Peyer's patch (tissue), 4 donors: ENCODE measurements at regions not wholly inside any gene's neighbourhood (a gene's known extent, or its start where the extent isn't known, plus 50 kb on each side); places are given as distances from the start of the nearest gene placed in this dataset.

ENCODE experiments used
- CTCF ChIP-seq, 6 experiments: fragments of 450-650 bp in 4 of 6; fragments of 200-600 bp in 2 of 6; sonication (generic) in 1 of 6; IDR thresholded peaks; one replicate each; pipeline ENCODE4 v1.5.1; 2017 to 2019; ENCODE audit warnings: antibody characterized with exemption in 6 of 6, mild to moderate bottlenecking in 3 of 6, moderate library complexity in 1 of 6
- POLR2A ChIP-seq, 2 donors: fragments of 450-650 bp; IDR thresholded peaks; one replicate each; pipeline ENCODE4 v1.5.1; 2017; ENCODE audit warnings: antibody characterized with exemption in 2 of 2, mild to moderate bottlenecking in 2 of 2, moderate library complexity in 2 of 2

GRCh38 chr9:89955626-89956025 is 350.8 kb downstream of the GADD45G start:
- no peak for TF ChIP-seq CTCF (IDR thresholded peaks at IDR 0.05)
- TF ChIP-seq POLR2A (IDR thresholded peaks at IDR 0.05): no peak
